Naive thymus-derived CD4-positive, alpha-beta T cell (primary cell): ENCODE measurements at regions not wholly inside any gene's neighbourhood (a gene's known extent, or its start where the extent isn't known, plus 50 kb on each side); places are given as distances from the start of the nearest gene placed in this dataset.
"Not testable (repeated sequence)": the region's sequence is repeated elsewhere in the genome, so short reads cannot be mapped to it uniquely, and the experiment has no call there.

Source experiments
- ATAC-seq: fragments of 150-1000 bp; cut with Tn5 transposase; 2 replicates; pipeline ENCODE4 v1.10.0; 2021; ENCODE audit warnings: mild to moderate bottlenecking, moderate library complexity
- CTCF ChIA-PET: fragments of 350-600 bp; sonication (Branson Sonifier 250); formaldehyde crosslinking; loops from one replicate; lab custom pipeline; 2021; ENCODE audit warnings: antibody characterized with exemption; lab: Charles Lee
- POLR2A ChIA-PET: fragments of 350-600 bp; sonication (Branson Sonifier 250); formaldehyde crosslinking; loops from one replicate; lab custom pipeline; 2021; ENCODE audit warnings: antibody characterized with exemption, inconsistent platforms; lab: Charles Lee
- DNase-seq, 9 donors: peaks; one replicate each; pipeline versions ENCODE4 v3.0.0 to v3.0.0-alpha.2; 2020 to 2022; ENCODE audit warnings: mixed read lengths in 1 of 9
- H3K27ac ChIP-seq: one replicate; pipeline ENCODE4 v1.7.0; 2013; ENCODE audit warnings: mild to moderate bottlenecking, low read depth, low read length, moderate library complexity
- H3K27me3 ChIP-seq, 2 donors: one replicate each; pipeline ENCODE4 v1.7.0; 2013; ENCODE audit warnings: low read length in 2 of 2, mild to moderate bottlenecking in 2 of 2, moderate library complexity in 2 of 2; ENCODE audit not compliant: control insufficient read depth in 2 of 2, insufficient read depth in 2 of 2
- H3K36me3 ChIP-seq, 3 experiments: 1 replicate in 2 of 3; 2 replicates in 1 of 3; pipeline ENCODE4 v1.7.0; 2013; ENCODE audit warnings: low read length in 3 of 3, mild to moderate bottlenecking in 3 of 3, moderate library complexity in 1 of 3; ENCODE audit not compliant: insufficient read depth in 3 of 3, control insufficient read depth in 2 of 3
- H3K4me1 ChIP-seq, 2 donors: one replicate each; pipeline ENCODE4 v1.7.0; 2013; ENCODE audit warnings: low read length in 2 of 2, mild to moderate bottlenecking in 2 of 2, moderate library complexity in 1 of 2; ENCODE audit not compliant: control insufficient read depth in 2 of 2, insufficient read depth in 2 of 2
- H3K4me3 ChIP-seq: 2 replicates; pipeline ENCODE4 v1.7.0; 2013; ENCODE audit warnings: mild to moderate bottlenecking, low read length
- H3K9me3 ChIP-seq, 3 experiments: 1 replicate in 2 of 3; 2 replicates in 1 of 3; pipeline ENCODE4 v1.7.0; 2013; ENCODE audit warnings: low read length in 3 of 3; ENCODE audit not compliant: control insufficient read depth in 2 of 3
- H3K27ac Mint-ChIP-seq, 9 donors: one replicate each; pipeline ENCODE4 v1.8.0; 2020 to 2022; ENCODE audit warnings: mixed read lengths in 9 of 9, mild to moderate bottlenecking in 8 of 9, moderate library complexity in 5 of 9, inconsistent platforms in 2 of 9
- H3K27me3 Mint-ChIP-seq, 5 donors: one replicate each; pipeline ENCODE4 v1.8.0; 2021 to 2022; ENCODE audit warnings: mixed read lengths in 5 of 5, mild to moderate bottlenecking in 1 of 5
- H3K36me3 Mint-ChIP-seq, 5 donors: one replicate each; pipeline ENCODE4 v1.8.0; 2020 to 2022; ENCODE audit warnings: mixed read lengths in 5 of 5, mild to moderate bottlenecking in 3 of 5, inconsistent platforms in 1 of 5
- H3K4me1 Mint-ChIP-seq, 7 donors: one replicate each; pipeline ENCODE4 v1.8.0; 2020 to 2022; ENCODE audit warnings: mixed read lengths in 7 of 7, mild to moderate bottlenecking in 3 of 7, inconsistent platforms in 1 of 7
- H3K4me3 Mint-ChIP-seq, 10 donors: one replicate each; pipeline ENCODE4 v1.8.0; 2020 to 2022; ENCODE audit warnings: mild to moderate bottlenecking in 10 of 10, mixed read lengths in 10 of 10, moderate library complexity in 6 of 10, inconsistent platforms in 2 of 10
- H3K9me3 Mint-ChIP-seq, 11 donors: one replicate each; pipeline ENCODE4 v1.8.0; 2020 to 2022; ENCODE audit warnings: mixed read lengths in 11 of 11, mild to moderate bottlenecking in 4 of 11, inconsistent platforms in 1 of 11, moderate library complexity in 1 of 11
- intact Hi-C, 2 donors: fragments of 100-400 bp; cut with micrococcal nuclease; formaldehyde crosslinking; loops; one replicate each; pipeline ENCODE4 v1.15.1; 2023

- no peak for ATAC-seq
- POLR2A ChIA-PET, result no interaction called here
- Histone ChIP-seq H3K4me1 (no peaks in the 10 kb centered on the region), H3K9me3 (no peaks in the 10 kb centered on the region), H3K4me3 (no peak overlapping the region), H3K27me3 (no peaks in the 10 kb centered on the region), H3K27ac (no peak overlapping the region), H3K36me3 (no peaks in the 10 kb centered on the region)
- CTCF ChIA-PET, result no interaction called here
- no peaks in the 10 kb centered on the region for H3K4me1 Mint-ChIP-seq
- peaks cover 0 to 25% (median 14%) of the 10 kb centered on the region in 11 donors for H3K9me3 Mint-ChIP-seq
- no peaks in the 10 kb centered on the region for H3K27me3 Mint-ChIP-seq
- H3K27ac Mint-ChIP-seq, result no peak overlapping the region
- intact Hi-C loops, result no loop called here
- H3K36me3 Mint-ChIP-seq, result no peaks in the 10 kb centered on the region
- H3K4me3 Mint-ChIP-seq, result no peak overlapping the region
- no peak for DNase-seq
Measured at GRCh38 chr2:14082640-14083039, 549.9 kb upstream of the LRATD1 start.

- ATAC-seq (no peak), DNase-seq (no peak)
- POLR2A ChIA-PET, result no interaction called here
- Mint-ChIP-seq H3K4me3 (no peak overlapping the region), H3K9me3 (peaks cover 0 to 14% (median 3%) of the 10 kb centered on the region in 11 donors), H3K36me3 (no peaks in the 10 kb centered on the region), H3K27ac (no peak overlapping the region), H3K27me3 (no peaks in the 10 kb centered on the region), H3K4me1 (no peaks in the 10 kb centered on the region)
- no peaks in the 10 kb centered on the region for H3K36me3 ChIP-seq
- H3K27ac ChIP-seq, result no peak overlapping the region
- no peaks in the 10 kb centered on the region for H3K4me1 ChIP-seq
- no peaks in the 10 kb centered on the region for H3K9me3 ChIP-seq
- intact Hi-C loops, result no loop called here
- no peaks in the 10 kb centered on the region for H3K27me3 ChIP-seq
- CTCF ChIA-PET, result no interaction called here
- H3K4me3 ChIP-seq, result no peak overlapping the region
Measured at GRCh38 chr2:14094592-14094991, 537.9 kb upstream of the LRATD1 start.

GRCh38 chr2:14099101-14099500 lies 533.4 kb upstream of the LRATD1 start:
- H3K9me3 ChIP-seq, H3K4me3 ChIP-seq, H3K27me3 ChIP-seq, ATAC-seq, POLR2A ChIA-PET, DNase-seq, CTCF ChIA-PET, H3K4me1 Mint-ChIP-seq, H3K4me3 Mint-ChIP-seq, H3K27ac Mint-ChIP-seq, H3K4me1 ChIP-seq, H3K27me3 Mint-ChIP-seq, H3K27ac ChIP-seq, H3K36me3 ChIP-seq, H3K36me3 Mint-ChIP-seq, intact Hi-C loops: not testable (repeated sequence)
- H3K9me3 Mint-ChIP-seq, result peaks cover 0 to 18% (median 7%) of the 10 kb centered on the region in 11 donors

- Histone ChIP-seq H3K36me3 (no peaks in the 10 kb centered on the region), H3K4me1 (no peaks in the 10 kb centered on the region), H3K27me3 (no peaks in the 10 kb centered on the region), H3K4me3 (no peak overlapping the region), H3K27ac (no peak overlapping the region), H3K9me3 (no peaks in the 10 kb centered on the region)
- H3K4me3 Mint-ChIP-seq, result no peak overlapping the region
- no peaks in the 10 kb centered on the region for H3K4me1 Mint-ChIP-seq
- H3K27me3 Mint-ChIP-seq, result no peaks in the 10 kb centered on the region
- ATAC-seq, result no peak
- no peak for DNase-seq
- ChIA-PET POLR2A (no interaction called here), CTCF (no interaction called here)
- no peak overlapping the region for H3K27ac Mint-ChIP-seq
- intact Hi-C loops, result no loop called here
- H3K9me3 Mint-ChIP-seq, result peaks cover 0 to 3% (median 0%) of the 10 kb centered on the region in 11 donors
- no peaks in the 10 kb centered on the region for H3K36me3 Mint-ChIP-seq
Measured at GRCh38 chr2:14114275-14114674, 518.2 kb upstream of the LRATD1 start.

GRCh38 chr2:14120376-14120775 lies 512.1 kb upstream of the LRATD1 start:
- intact Hi-C loops, result no loop called here
- H3K27me3 ChIP-seq, result no peaks in the 10 kb centered on the region
- Mint-ChIP-seq H3K27me3 (no peaks in the 10 kb centered on the region), H3K4me3 (no peak overlapping the region), H3K9me3 (peaks cover 0 to 14% (median 2%) of the 10 kb centered on the region in 11 donors), H3K4me1 (no peaks in the 10 kb centered on the region), H3K27ac (no peak overlapping the region), H3K36me3 (no peaks in the 10 kb centered on the region)
- POLR2A ChIA-PET, result no interaction called here
- H3K36me3 ChIP-seq, result no peaks in the 10 kb centered on the region
- no peak overlapping the region for H3K27ac ChIP-seq
- ATAC-seq (no peak), DNase-seq (no peak)
- no peaks in the 10 kb centered on the region for H3K4me1 ChIP-seq
- H3K9me3 ChIP-seq, result no peaks in the 10 kb centered on the region
- H3K4me3 ChIP-seq, result no peak overlapping the region
- CTCF ChIA-PET, result no interaction called here

GRCh38 chr2:14123436-14124103 lies 508.9 kb upstream of the LRATD1 start:
- ChIA-PET CTCF (no interaction called here), POLR2A (no interaction called here)
- Histone ChIP-seq H3K9me3 (no peaks in the 10 kb centered on the region), H3K4me1 (no peaks in the 10 kb centered on the region), H3K4me3 (no peak overlapping the region), H3K27ac (no peak overlapping the region), H3K36me3 (no peaks in the 10 kb centered on the region), H3K27me3 (no peaks in the 10 kb centered on the region)
- no peaks in the 10 kb centered on the region for H3K4me1 Mint-ChIP-seq
- no peak overlapping the region for H3K27ac Mint-ChIP-seq
- DNase-seq, result no peak
- no peak for ATAC-seq
- H3K4me3 Mint-ChIP-seq, result no peak overlapping the region
- H3K36me3 Mint-ChIP-seq, result no peaks in the 10 kb centered on the region
- intact Hi-C loops, result no loop called here
- peaks cover 0 to 25% (median 4%) of the 10 kb centered on the region in 11 donors for H3K9me3 Mint-ChIP-seq
- no peaks in the 10 kb centered on the region for H3K27me3 Mint-ChIP-seq

GRCh38 chr2:14125624-14126293 lies 506.8 kb upstream of the LRATD1 start:
- H3K36me3 ChIP-seq, result no peaks in the 10 kb centered on the region
- no peaks in the 10 kb centered on the region for H3K9me3 ChIP-seq
- H3K27ac Mint-ChIP-seq, result no peak overlapping the region
- H3K36me3 Mint-ChIP-seq, result no peaks in the 10 kb centered on the region
- CTCF ChIA-PET, result no interaction called here
- H3K9me3 Mint-ChIP-seq, result peaks cover 0 to 25% (median 4%) of the 10 kb centered on the region in 11 donors
- intact Hi-C loops, result no loop called here
- no peak for ATAC-seq
- no peak overlapping the region for H3K4me3 ChIP-seq
- H3K4me1 ChIP-seq, result no peaks in the 10 kb centered on the region
- no peaks in the 10 kb centered on the region for H3K27me3 Mint-ChIP-seq
- no peak overlapping the region for H3K27ac ChIP-seq
- no peak overlapping the region for H3K4me3 Mint-ChIP-seq
- no peaks in the 10 kb centered on the region for H3K27me3 ChIP-seq
- H3K4me1 Mint-ChIP-seq, result no peaks in the 10 kb centered on the region
- DNase-seq, result no peak
- POLR2A ChIA-PET, result no interaction called here
